ENCODE measurements at regions not wholly inside any gene's neighbourhood (a gene's known extent, or its start where the extent isn't known, plus 50 kb on each side); places are given as distances from the start of the nearest gene placed in this dataset.

- DNase-seq, result no peak
Measured at GRCh38 chr12:63226792-63227463, 75.9 kb upstream of the AVPR1A start.

- DNase-seq, result no peak
Measured at GRCh38 chr12:63224396-63224795, 73.4 kb upstream of the AVPR1A start.

GRCh38 chr12:63223128-63223527, 72.1 kb upstream of the AVPR1A start:
- DNase-seq, result no peak

- DNase-seq, result no peak
Measured at GRCh38 chr12:63222582-63222981, 71.6 kb upstream of the AVPR1A start.

- no peak for DNase-seq
Measured at GRCh38 chr12:63220921-63221320, 69.9 kb upstream of the AVPR1A start.

GRCh38 chr12:63212316-63212715, 61.3 kb upstream of the AVPR1A start:
- DNase-seq, result no peak

- no peak for DNase-seq
Measured at GRCh38 chr12:63208956-63209355, 58.0 kb upstream of the AVPR1A start.

- DNase-seq, result no peak
Measured at GRCh38 chr12:63206909-63207308, 55.9 kb upstream of the AVPR1A start.

GRCh38 chr12:63206494-63206893, 55.5 kb upstream of the AVPR1A start:
- no peak for DNase-seq

Measured in NCI-H1417 treated with DMSO at 0.1 percent for 48 hours (cell line).